H1 (cell line): ENCODE measurements at regions not wholly inside any gene's neighbourhood (a gene's known extent, or its start where the extent isn't known, plus 50 kb on each side); places are given as distances from the start of the nearest gene placed in this dataset.

Source experiments
- CTCF ChIA-PET: fragments of 300-600 bp; sonication (Branson Sonifier 250); formaldehyde crosslinking; loops from one replicate; lab custom pipeline; 2021; ENCODE audit not compliant: partially characterized antibody; lab: Charles Lee
- POLR2A ChIA-PET: fragments of 300-600 bp; sonication (Branson Sonifier 250); formaldehyde crosslinking; loops from one replicate; lab custom pipeline; 2021; ENCODE audit warnings: inconsistent platforms; ENCODE audit not compliant: partially characterized antibody; lab: Charles Lee
- DNase-seq, 2 experiments: peaks; one replicate each; pipeline versions ENCODE4 v3.0.0 to v3.0.0-alpha.2; 2010 to 2022; ENCODE audit warnings: low spot score in 2 of 2, low read depth in 1 of 2, mixed read lengths in 1 of 2
- FAIRE-seq: peaks from 2 replicates; lab custom pipeline; 2011; peaks lifted over from hg19 to GRCh38; lab: Jason Lieb, UNC
- H2AFZ ChIP-seq: 2 replicates; pipeline ENCODE4 v1.8.1; 2012; ENCODE audit warnings: low read length, inconsistent platforms
- H2AK5ac ChIP-seq: 2 replicates; pipeline ENCODE4 v1.6.1; 2013; ENCODE audit warnings: low read depth, low read length
- H2BK120ac ChIP-seq: replicated peaks from 2 replicates; pipeline ENCODE3; 2013; ENCODE audit warnings: low read depth, low read length, inconsistent platforms
- H2BK12ac ChIP-seq: 2 replicates; pipeline ENCODE4 v1.6.1; 2013; ENCODE audit warnings: low read depth, low read length
- H2BK15ac ChIP-seq: 2 replicates; pipeline ENCODE4 v1.6.1; 2013; ENCODE audit warnings: low read length
- H2BK20ac ChIP-seq: 2 replicates; pipeline ENCODE4 v1.6.1; 2013; ENCODE audit warnings: low read length
- H2BK5ac ChIP-seq: 2 replicates; pipeline ENCODE4 v1.6.1; 2013; ENCODE audit warnings: low read depth, low read length
- H3K14ac ChIP-seq: 2 replicates; pipeline ENCODE4 v1.6.1; 2013; ENCODE audit warnings: inconsistent platforms; ENCODE audit not compliant: insufficient read length
- H3K18ac ChIP-seq: 2 replicates; pipeline ENCODE4 v1.6.1; 2013; ENCODE audit warnings: low read length; ENCODE audit errors: extremely low read depth
- H3K23ac ChIP-seq: 2 replicates; pipeline ENCODE4 v1.6.1; 2013; ENCODE audit warnings: inconsistent platforms; ENCODE audit not compliant: insufficient read length
- H3K23me2 ChIP-seq: 2 replicates; pipeline ENCODE4 v1.6.1; 2013; ENCODE audit warnings: low read depth, low read length
- H3K27ac ChIP-seq: 2 replicates; pipeline ENCODE4 v1.6.1; 2011; ENCODE audit warnings: low read depth, low read length, inconsistent platforms
- H3K27me3 ChIP-seq, 4 experiments: replicated peaks in 1 of 4; 1 replicate in 1 of 4; 2 replicates in 3 of 4; pipeline versions ENCODE4 v1.6.1 to v1.8.1; 2011 to 2013; ENCODE audit warnings: low read length in 3 of 4, mild to moderate bottlenecking in 3 of 4, inconsistent platforms in 2 of 4, mixed read lengths in 2 of 4, moderate library complexity in 1 of 4; ENCODE audit not compliant: control insufficient read depth in 3 of 4, insufficient read depth in 3 of 4; ENCODE audit errors: extremely low read depth in 1 of 4
- H3K36me3 ChIP-seq, 4 experiments: 2 replicates each; pipeline versions ENCODE4 v1.6.1 to v1.8.1; 2011 to 2013; ENCODE audit warnings: mild to moderate bottlenecking in 4 of 4, low read length in 3 of 4, moderate library complexity in 2 of 4, control low read depth in 1 of 4, inconsistent platforms in 1 of 4; ENCODE audit not compliant: insufficient read depth in 4 of 4, control insufficient read depth in 2 of 4
- H3K4ac ChIP-seq: replicated peaks from 2 replicates; pipeline ENCODE3; 2013; ENCODE audit warnings: low read length, low read depth, mixed read lengths, inconsistent platforms; ENCODE audit not compliant: insufficient read length
- H3K4me1 ChIP-seq, 4 experiments: replicated peaks in 1 of 4; 1 replicate in 1 of 4; 2 replicates in 3 of 4; pipeline versions ENCODE4 v1.6.1 to v1.8.1; 2011 to 2013; ENCODE audit warnings: low read length in 3 of 4, inconsistent platforms in 2 of 4, mixed read lengths in 1 of 4; ENCODE audit not compliant: insufficient read depth in 4 of 4, control insufficient read depth in 3 of 4
- H3K4me2 ChIP-seq, 2 experiments: 2 replicates each; pipeline versions ENCODE4 v1.6.1 to v1.8.1; 2011 to 2013; ENCODE audit warnings: low read depth in 2 of 2, low read length in 2 of 2, control low read depth in 1 of 2, inconsistent platforms in 1 of 2, mild to moderate bottlenecking in 1 of 2; ENCODE audit not compliant: insufficient read depth in 1 of 2
- H3K4me3 ChIP-seq, 4 experiments: fragments of 200-600, 300-600 bp in 1 of 4; sonication (generic), shearing (Covaris generic), sonication (Bioruptor Twin) in 1 of 4; 2 replicates each; pipeline versions ENCODE4 v1.5.1 to v1.8.1; 2011 to 2016; ENCODE audit warnings: low read length in 4 of 4, low read depth in 3 of 4, control low read depth in 2 of 4, inconsistent platforms in 2 of 4, mild to moderate bottlenecking in 2 of 4, mixed read lengths in 1 of 4, moderate library complexity in 1 of 4; ENCODE audit not compliant: insufficient read depth in 2 of 4; ENCODE audit errors: extremely low read depth in 1 of 4
- H3K56ac ChIP-seq: replicated peaks from 2 replicates; pipeline ENCODE3; 2013; ENCODE audit warnings: low read depth, mild to moderate bottlenecking, mixed read lengths, low read length, inconsistent platforms; ENCODE audit not compliant: insufficient read length
- H3K79me1 ChIP-seq: 2 replicates; pipeline ENCODE4 v1.6.1; 2013; ENCODE audit warnings: low read depth, low read length, control low read depth
- H3K79me2 ChIP-seq, 2 experiments: 2 replicates each; pipeline versions ENCODE4 v1.6.1 to v1.8.1; 2012 to 2013; ENCODE audit warnings: low read length in 2 of 2, mild to moderate bottlenecking in 2 of 2, inconsistent platforms in 1 of 2; ENCODE audit not compliant: insufficient read depth in 2 of 2, control insufficient read depth in 1 of 2
- H3K9ac ChIP-seq, 4 experiments: replicated peaks in 1 of 4; 1 replicate in 1 of 4; 2 replicates in 3 of 4; pipeline versions ENCODE4 v1.6.1 to v1.8.1; 2011 to 2013; ENCODE audit warnings: low read depth in 3 of 4, low read length in 3 of 4, control low read depth in 2 of 4, mild to moderate bottlenecking in 2 of 4, moderate library complexity in 2 of 4, inconsistent platforms in 1 of 4; ENCODE audit errors: extremely low read depth in 1 of 4
- H3K9me3 ChIP-seq, 2 experiments: 2 replicates each; pipeline versions ENCODE4 v1.6.1 to v1.8.1; 2012 to 2013; ENCODE audit warnings: mild to moderate bottlenecking in 2 of 2, moderate library complexity in 2 of 2, control low read depth in 1 of 2, inconsistent platforms in 1 of 2, low read depth in 1 of 2, low read length in 1 of 2, mixed read lengths in 1 of 2; ENCODE audit not compliant: insufficient read depth in 2 of 2
- H4K20me1 ChIP-seq, 2 experiments: replicated peaks in 1 of 2; 2 replicates each; pipeline versions ENCODE3 to v1.8.1; 2011 to 2013; ENCODE audit warnings: inconsistent platforms in 2 of 2, low read length in 2 of 2, mild to moderate bottlenecking in 1 of 2; ENCODE audit not compliant: insufficient read depth in 2 of 2, control insufficient read depth in 1 of 2
- H4K5ac ChIP-seq: 2 replicates; pipeline ENCODE4 v1.6.1; 2013; ENCODE audit warnings: low read length, low read depth, mixed read lengths, inconsistent platforms; ENCODE audit not compliant: insufficient read length
- H4K8ac ChIP-seq: 2 replicates; pipeline ENCODE4 v1.8.0; 2013; ENCODE audit warnings: mild to moderate bottlenecking, moderate library complexity, low read length, inconsistent platforms; ENCODE audit not compliant: insufficient read depth; ENCODE audit errors: extremely low read depth
- H4K91ac ChIP-seq: replicated peaks from 2 replicates; pipeline ENCODE3; 2013; ENCODE audit warnings: low read length, mixed read lengths, inconsistent platforms; ENCODE audit not compliant: insufficient read length
- GTF2F1 ChIP-seq: IDR thresholded peaks from 2 replicates; pipeline ENCODE4 v1.6.1; 2012; ENCODE audit warnings: low read depth, low read length, improper control_type of control experiment, borderline replicate concordance
- POU5F1 ChIP-seq: IDR thresholded peaks from 2 replicates; pipeline ENCODE4 v1.6.1; 2011; ENCODE audit warnings: low read depth, mild to moderate bottlenecking, low read length, moderate library complexity
- RXRA ChIP-seq: IDR thresholded peaks from 2 replicates; pipeline ENCODE4 v1.6.1; 2011; ENCODE audit warnings: low read depth, mild to moderate bottlenecking, low read length, moderate library complexity; ENCODE audit not compliant: insufficient read depth
- SP1 ChIP-seq: IDR thresholded peaks from 2 replicates; pipeline ENCODE4 v1.6.1; 2011; ENCODE audit warnings: low read depth, low read length
- WGBS, 2 experiments: shearing (Covaris generic) in 1 of 2; methylation state at CpG; one replicate each; pipeline versions ENCODE4 v1.1.6 to v1.1.7; 2013 to 2015; ENCODE audit warnings: low lambda C conversion rate in 2 of 2, mixed read lengths in 2 of 2, inconsistent platforms in 1 of 2, low coverage in 1 of 2, missing lambda C conversion rate in 1 of 2; ENCODE audit not compliant: insufficient replicate concordance in 2 of 2, insufficient coverage in 1 of 2, insufficient read length in 1 of 2; ENCODE audit errors: extremely low coverage in 1 of 2, missing lambda C conversion rate in 1 of 2; 5-methylcytosine and 5-hydroxymethylcytosine counted together

- no peak overlapping the region for H3K56ac ChIP-seq
- H3K4me3 ChIP-seq, result no peak overlapping the region
- no peaks in the 10 kb centered on the region for H3K79me2 ChIP-seq
- no peak overlapping the region for H3K27ac ChIP-seq
- H3K9ac ChIP-seq, result no peak overlapping the region
- H3K14ac ChIP-seq, result no peak overlapping the region
- no peak overlapping the region for H4K91ac ChIP-seq
- FAIRE-seq (no peak), DNase-seq (no peak)
- no peak overlapping the region for H3K4ac ChIP-seq
- H2AFZ ChIP-seq, result no peak overlapping the region
- no peak overlapping the region for H4K8ac ChIP-seq
- H4K20me1 ChIP-seq, result no peaks in the 10 kb centered on the region
- ChIA-PET POLR2A (no interaction called here), CTCF (interaction anchor here (0.6 to 1.6 kb wide), 4 partner anchors 38 to 516 kb away, joined by 3 to 6 read pairs (median 3); no protein-coding TSS in a partner anchor)
- WGBS, 2 experiments, result 91% methylated on average over 7 of the region's 7 CpGs; no CpG with 5 or more reads in 1 of the 2 experiments
- H3K4me1 ChIP-seq, result no peaks in the 10 kb centered on the region; a peak in 1 of 7 replicates
- no peak overlapping the region for H2BK20ac ChIP-seq
- H2BK120ac ChIP-seq, result no peak overlapping the region
- no peak overlapping the region for H4K5ac ChIP-seq
- H3K9me3 ChIP-seq, result no peaks in the 10 kb centered on the region
- H3K36me3 ChIP-seq, result no peaks in the 10 kb centered on the region
- H2BK12ac ChIP-seq, result no peak overlapping the region
- H2BK15ac ChIP-seq, result no peak overlapping the region
- no peaks in the 10 kb centered on the region for H3K79me1 ChIP-seq
- H3K23ac ChIP-seq, result no peak overlapping the region
- H3K27me3 ChIP-seq, result no peaks in the 10 kb centered on the region
- no peak overlapping the region for H2AK5ac ChIP-seq
- H3K23me2 ChIP-seq, result no peaks in the 10 kb centered on the region
- no peak overlapping the region for H2BK5ac ChIP-seq
- no peak overlapping the region for H3K18ac ChIP-seq
- no peak overlapping the region for H3K4me2 ChIP-seq
- TF ChIP-seq RXRA (no peak), POU5F1 (no peak), GTF2F1 (no peak), SP1 (no peak)
Measured at GRCh38 chr14:71235875-71236274, 328.6 kb downstream of the PCNX1 start.
